AG09319 (cell line): ENCODE measurements at regions not wholly inside any gene's neighbourhood (a gene's known extent, or its start where the extent isn't known, plus 50 kb on each side); places are given as distances from the start of the nearest gene placed in this dataset.

Source experiments
- DNase-seq: peaks from one replicate; pipeline ENCODE4 v3.0.0-alpha.2; 2010; ENCODE audit warnings: low read depth; ENCODE audit errors: extremely low read depth
- CTCF ChIP-seq: IDR thresholded peaks from 2 replicates; pipeline ENCODE4 v1.5.1; 2011; ENCODE audit warnings: low read depth, mild to moderate bottlenecking, inconsistent platforms, low read length, moderate library complexity

- TF ChIP-seq CTCF: no peak
- no peak for DNase-seq
These were observed 220.6 kb upstream of the SGO1 start for GRCh38 chr3:20406611-20407011.

- TF ChIP-seq CTCF: no peak
- no peak for DNase-seq
These were observed 219.7 kb upstream of the SGO1 start for GRCh38 chr3:20405744-20406143.

DNA sequence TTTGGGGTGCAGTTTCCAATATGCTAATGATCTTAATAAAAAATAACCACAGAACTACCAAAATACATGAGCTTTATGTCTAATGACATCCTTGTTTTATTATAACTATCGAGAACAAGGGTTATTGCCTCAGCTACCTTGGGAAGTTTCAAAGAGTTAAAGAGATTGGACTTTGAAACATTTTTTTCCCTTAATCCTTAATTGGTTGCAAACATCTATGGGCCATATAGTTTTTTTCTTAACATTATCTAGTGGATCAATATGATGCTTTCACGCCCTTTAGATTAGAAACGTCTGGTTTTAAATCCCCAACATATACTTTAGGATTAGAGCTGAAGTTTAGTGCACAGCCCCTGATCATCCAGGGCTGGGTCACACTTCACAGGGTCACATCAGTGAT is 219.2 kb upstream of the SGO1 start:
- TF ChIP-seq CTCF: no peak
- DNase-seq: no peak

GRCh38 chr3:20404741-20405100 is 218.7 kb upstream of the SGO1 start:
- TF ChIP-seq CTCF: no peak
- DNase-seq: no peak

DNA sequence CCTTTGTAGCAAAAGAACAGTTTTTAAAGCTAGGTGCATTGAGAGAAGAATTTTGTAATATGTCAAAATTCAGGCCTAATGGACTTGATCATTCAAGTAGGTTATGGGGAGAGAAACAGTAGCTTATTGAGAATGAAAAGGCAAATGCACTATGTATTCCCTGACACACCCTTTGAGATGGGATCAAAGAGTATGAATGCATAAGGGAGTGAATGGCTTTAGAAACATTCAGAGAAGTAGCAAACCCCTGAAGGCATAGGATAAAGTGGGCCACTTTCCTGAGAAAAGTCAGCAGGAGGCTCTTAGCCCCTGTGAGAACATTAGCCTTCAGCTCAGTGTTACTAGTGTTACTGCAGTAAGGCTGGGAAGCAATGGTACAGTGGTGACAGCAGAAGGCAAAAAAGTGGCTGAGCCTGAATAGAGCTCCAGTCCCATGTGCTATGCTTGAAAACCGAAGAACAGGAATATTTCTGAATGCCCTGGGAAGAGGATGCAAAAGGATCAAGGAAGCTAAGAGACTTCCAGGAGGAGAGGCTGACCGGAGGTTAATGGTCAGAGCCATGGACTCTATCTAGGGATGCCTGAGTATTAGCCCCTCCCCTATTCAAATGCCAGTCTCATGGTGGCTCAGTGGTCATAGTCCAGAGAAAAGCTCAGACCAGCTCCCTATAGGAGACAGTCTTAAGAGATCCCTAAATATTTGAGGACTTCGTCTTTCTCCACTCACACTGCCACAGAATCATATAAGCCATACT is 218.2 kb upstream of the SGO1 start:
- no peak for DNase-seq
- no peak for TF ChIP-seq CTCF

- DNase-seq: no peak
- no peak for TF ChIP-seq CTCF
These were observed 215.2 kb upstream of the SGO1 start for GRCh38 chr3:20401253-20401652.

DNA sequence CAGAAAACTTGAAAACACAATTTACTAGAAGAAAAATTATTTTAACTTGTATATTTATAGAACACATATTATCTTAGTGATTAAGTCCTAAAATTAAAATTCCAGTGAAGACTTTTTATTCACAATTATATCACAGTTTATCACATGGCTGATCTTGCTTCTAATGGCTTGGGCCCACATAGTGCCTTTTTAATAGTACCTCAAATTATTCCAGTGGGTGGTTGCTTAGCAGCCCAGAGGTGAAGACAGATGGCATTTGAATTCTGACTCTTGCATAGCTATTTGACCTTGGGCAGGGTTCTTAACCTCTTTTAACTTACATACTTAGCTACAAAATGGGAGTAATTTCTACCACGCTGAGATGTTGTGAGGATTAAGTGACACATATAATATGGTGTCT is 214.7 kb upstream of the SGO1 start:
- TF ChIP-seq CTCF: no peak
- no peak for DNase-seq
